GM12878 (cell line): ENCODE measurements at regions not wholly inside any gene's neighbourhood (a gene's known extent, or its start where the extent isn't known, plus 50 kb on each side); places are given as distances from the start of the nearest gene placed in this dataset.
"Not testable (repeated sequence)": the region's sequence is repeated elsewhere in the genome, so short reads cannot be mapped to it uniquely, and the experiment has no call there.

Experiments
- ATAC-seq: fragments of 200-7000 bp; cut with Tn5 transposase; 3 replicates; pipeline ENCODE4 v1.9.1; 2020; ENCODE audit warnings: mild to moderate bottlenecking, moderate library complexity
- BruUV-seq: library from RNA; stranded (reverse); fragments of 400-500 nt; replicated peaks from 2 replicates; lab custom pipeline; 2021; lab: Mats Ljungman, UMichigan
- CTCF ChIA-PET: fragments of 300-600 bp; sonication (Branson Sonifier 250); formaldehyde crosslinking; extraction: SDS; loops from one replicate; lab custom pipeline; 2021; ENCODE audit warnings: inconsistent platforms; lab: Yijun Ruan, JAX
- POLR2A ChIA-PET: fragments of 350-600 bp; formaldehyde crosslinking; extraction: SDS; loops from one replicate; lab custom pipeline; 2021; ENCODE audit warnings: inconsistent platforms; lab: Charles Lee
- RAD21 ChIA-PET: fragments of 300-600 bp; sonication (Branson Sonifier 250); formaldehyde crosslinking; loops from one replicate; lab custom pipeline; 2023; ENCODE audit warnings: antibody characterized with exemption; ENCODE audit not compliant: unreplicated experiment; lab: Charles Lee
- SMC1A ChIA-PET: fragments of 300-600 bp; sonication (Branson Sonifier 250); formaldehyde crosslinking; loops from one replicate; lab custom pipeline; 2023; ENCODE audit not compliant: unreplicated experiment, uncharacterized antibody; lab: Charles Lee
- DNase-seq: peaks from one replicate; pipeline ENCODE4 v3.0.0-alpha.2; 2011; ENCODE audit warnings: low read depth, low spot score
- FAIRE-seq: peaks from 3 replicates; lab custom pipeline; 2011; peaks lifted over from hg19 to GRCh38; lab: Jason Lieb, UNC
- H2AFZ ChIP-seq: 2 replicates; pipeline ENCODE4 v1.6.0; 2011; ENCODE audit warnings: low read depth, low read length, control low read depth; ENCODE audit not compliant: control insufficient read depth
- H3K27ac ChIP-seq: 2 replicates; pipeline ENCODE4 v1.5.1; 2011; ENCODE audit warnings: control low read depth; ENCODE audit not compliant: control insufficient read depth, insufficient read depth
- H3K27me3 ChIP-seq, 2 experiments: replicated peaks in 1 of 2; 2 replicates each; pipeline versions ENCODE4 v1.6.0 to v1.6.1; 2011; ENCODE audit warnings: low read length in 1 of 2; ENCODE audit not compliant: control insufficient read depth in 2 of 2, insufficient read depth in 2 of 2
- H3K36me3 ChIP-seq, 2 experiments: 2 replicates each; pipeline ENCODE4 v1.5.1; 2011; ENCODE audit warnings: low read length in 1 of 2; ENCODE audit not compliant: control insufficient read depth in 2 of 2, insufficient read depth in 2 of 2
- H3K4me1 ChIP-seq: 2 replicates; pipeline ENCODE4 v1.6.1; 2011; ENCODE audit warnings: mild to moderate bottlenecking, low read length, moderate library complexity, mixed read lengths; ENCODE audit not compliant: control insufficient read depth, insufficient read depth
- H3K4me2 ChIP-seq: 2 replicates; pipeline ENCODE4 v1.6.0; 2011; ENCODE audit warnings: control low read depth; ENCODE audit not compliant: control insufficient read depth, insufficient read depth
- H3K4me3 ChIP-seq: fragments of 200-600 bp; sonication (generic); 2 replicates; pipeline ENCODE4 v1.5.1; 2016
- H3K79me2 ChIP-seq: 2 replicates; pipeline ENCODE4 v1.6.0; 2011; ENCODE audit warnings: low read length; ENCODE audit not compliant: control insufficient read depth, insufficient read depth
- H3K9ac ChIP-seq: 2 replicates; pipeline ENCODE4 v1.8.0; 2011; ENCODE audit warnings: low read length, control low read depth, mixed read lengths; ENCODE audit not compliant: control insufficient read depth, insufficient read depth
- H3K9me3 ChIP-seq: replicated peaks from 3 replicates; pipeline ENCODE4 v1.5.1; 2011; ENCODE audit warnings: mild to moderate bottlenecking, low read length; ENCODE audit not compliant: control insufficient read depth, insufficient read depth
- H4K20me1 ChIP-seq: 2 replicates; pipeline ENCODE4 v1.6.0; 2011; ENCODE audit not compliant: control insufficient read depth, insufficient read depth
- ATF3 ChIP-seq: IDR thresholded peaks from 2 replicates; pipeline ENCODE4 v1.6.1; 2011; ENCODE audit warnings: low read depth, mild to moderate bottlenecking, low read length, moderate library complexity, borderline replicate concordance; ENCODE audit errors: extremely low read depth
- BCL3 ChIP-seq: IDR thresholded peaks from 2 replicates; pipeline ENCODE4 v1.6.1; 2011; ENCODE audit warnings: borderline replicate concordance, low read depth, mild to moderate bottlenecking, moderate library complexity, low read length; ENCODE audit not compliant: insufficient read depth, poor library complexity, severe bottlenecking
- CHD1 ChIP-seq: IDR thresholded peaks from 2 replicates; pipeline ENCODE4 v1.6.1; 2012; ENCODE audit warnings: low read depth, low read length, improper control_type of control experiment
- CTCF ChIP-seq, 3 experiments: IDR thresholded peaks in 2 of 3; conservative IDR thresholded peaks in 1 of 3; 2 replicates each; pipeline ENCODE4 v1.5.1; 2011; ENCODE audit warnings: low read depth in 3 of 3, low read length in 3 of 3, mild to moderate bottlenecking in 3 of 3, control low read depth in 2 of 3, moderate library complexity in 2 of 3, inconsistent platforms in 1 of 3, mixed read lengths in 1 of 3; ENCODE audit not compliant: control insufficient read depth in 2 of 3, insufficient read depth in 1 of 3; ENCODE audit errors: extremely low read depth in 1 of 3
- DPF2 ChIP-seq: fragments of 450-650 bp; IDR thresholded peaks from 2 replicates; pipeline ENCODE4 v1.6.1; 2017; ENCODE audit warnings: mild to moderate bottlenecking
- GABPA ChIP-seq: IDR thresholded peaks from 2 replicates; pipeline ENCODE4 v1.6.1; 2014; ENCODE audit warnings: antibody characterized with exemption, low read depth, mild to moderate bottlenecking, inconsistent platforms
- HDAC2 ChIP-seq: fragments of 200-600 bp; sonication (generic); IDR thresholded peaks from 2 replicates; pipeline ENCODE4 v1.6.1; 2017
- MEF2A ChIP-seq: IDR thresholded peaks from 2 replicates; pipeline ENCODE4 v1.6.1; 2011; ENCODE audit warnings: low read depth, mild to moderate bottlenecking, low read length, moderate library complexity; ENCODE audit not compliant: insufficient read depth
- MXI1 ChIP-seq: fragments of 150-350 bp; IDR thresholded peaks from 2 replicates; pipeline ENCODE4 v1.6.1; 2011; ENCODE audit warnings: low read depth, mild to moderate bottlenecking, inconsistent platforms, low read length, improper control_type of control experiment
- NFYA ChIP-seq: IDR thresholded peaks from 2 replicates; pipeline ENCODE4 v1.6.1; 2011; ENCODE audit warnings: low read depth, mild to moderate bottlenecking, low read length, improper control_type of control experiment, borderline replicate concordance
- POU2F2 ChIP-seq: IDR thresholded peaks from 3 replicates; pipeline ENCODE4 v1.6.1; 2011; ENCODE audit warnings: low read depth, mild to moderate bottlenecking, low read length, borderline replicate concordance
- RAD21 ChIP-seq: IDR thresholded peaks from 2 replicates; pipeline ENCODE4 v1.6.1; 2011; ENCODE audit warnings: mild to moderate bottlenecking, low read depth, low read length, moderate library complexity; ENCODE audit not compliant: insufficient read depth
- SIN3A ChIP-seq: IDR thresholded peaks from 2 replicates; pipeline ENCODE4 v1.6.1; 2012; ENCODE audit warnings: low read depth, low read length, improper control_type of control experiment
- STAT1 ChIP-seq: fragments of 450-650 bp; conservative IDR thresholded peaks from 2 replicates; pipeline ENCODE4 v1.6.1; 2014; ENCODE audit warnings: antibody characterized with exemption, mild to moderate bottlenecking
- TARDBP ChIP-seq: IDR thresholded peaks from 2 replicates; pipeline ENCODE4 v1.6.1; 2016; ENCODE audit warnings: borderline replicate concordance
- ZZZ3 ChIP-seq: IDR thresholded peaks from 2 replicates; pipeline ENCODE4 v1.6.1; 2011; ENCODE audit warnings: low read depth; ENCODE audit not compliant: control insufficient read depth, insufficient read length
- WGBS: methylation state at CpG from one replicate; pipeline ENCODE4 v1.1.6; 2016; ENCODE audit warnings: low lambda C conversion rate; ENCODE audit not compliant: insufficient replicate concordance, insufficient coverage; ENCODE audit errors: missing lambda C conversion rate; 5-methylcytosine and 5-hydroxymethylcytosine counted together
- in situ Hi-C: fragments of 300-500 bp; cut with MboI; formaldehyde crosslinking; loops from 9 replicates; pipeline ENCODE4 v1.14.3; 2018; ENCODE audit warnings: mixed read lengths
- intact Hi-C: fragments of 100-400 bp; cut with micrococcal nuclease; formaldehyde crosslinking; loops from one replicate; pipeline ENCODE4 v1.14.2; 2022; ENCODE audit not compliant: unreplicated experiment

GRCh38 chr6:2307799-2308198, 62.4 kb upstream of the GMDS start (continued):
- TF ChIP-seq POU2F2, result no peak
- TF ChIP-seq STAT1, result no peak
- TF ChIP-seq MEF2A, result no peak

- BruUV-seq, result no TSS peak
- CTCF ChIA-PET, result no interaction called here
- H3K9ac ChIP-seq, result no peak overlapping the region
- H2AFZ ChIP-seq, result no peak overlapping the region
- no peaks in the 10 kb centered on the region; the same call in 2 of the 3 replicates for H3K9me3 ChIP-seq
- SMC1A ChIA-PET, result no interaction called here
- H3K4me3 ChIP-seq, result no peak overlapping the region
- FAIRE-seq (no peak), ATAC-seq (no peak), DNase-seq (no peak)
- RAD21 ChIA-PET, result no interaction called here
- no peak overlapping the region for H3K27ac ChIP-seq
- no peaks in the 10 kb centered on the region for H4K20me1 ChIP-seq
- in situ Hi-C loops (no loop called here), intact Hi-C loops (no loop called here)
- POLR2A ChIA-PET, result no interaction called here
- no peak for TF ChIP-seq CTCF (IDR thresholded peaks at IDR 0.05 in 2 of 3, conservative IDR thresholded peaks at IDR 0.05 in 1 of 3; ENCODE audit: control insufficient read depth in 2 of 3, extremely low read depth in 1 of 3, insufficient read depth in 1 of 3, low read depth in 3 of 3, low read length in 3 of 3)
- TF ChIP-seq TARDBP, result no peak
- no peak for TF ChIP-seq CHD1
- TF ChIP-seq NFYA, result no peak
- no peak for TF ChIP-seq HDAC2
- TF ChIP-seq DPF2, result no peak
- TF ChIP-seq GABPA, result no peak
- TF ChIP-seq RAD21, result no peak
- no peak for TF ChIP-seq MXI1
- no peak for TF ChIP-seq BCL3
- no peak for TF ChIP-seq SIN3A
- no peak for TF ChIP-seq ZZZ3
- no peak for TF ChIP-seq ATF3
- H3K4me1 ChIP-seq, result no peaks in the 10 kb centered on the region
- H3K36me3 ChIP-seq, result no peaks in the 10 kb centered on the region
- H3K79me2 ChIP-seq, result no peaks in the 10 kb centered on the region
- WGBS, result 70% methylated on average over 5 of the region's 5 CpGs
- H3K27me3 ChIP-seq, result no peaks in the 10 kb centered on the region
- H3K4me2 ChIP-seq, result no peak overlapping the region
Measured at GRCh38 chr6:2305951-2306350, 60.5 kb upstream of the GMDS start.

GRCh38 chr6:2302482-2302881, 57.1 kb upstream of the GMDS start:
- H3K36me3 ChIP-seq, RAD21 ChIA-PET, H3K27me3 ChIP-seq, DNase-seq, H3K27ac ChIP-seq, ATAC-seq, BruUV-seq, H2AFZ ChIP-seq, H4K20me1 ChIP-seq, H3K9me3 ChIP-seq, intact Hi-C loops, CTCF ChIA-PET, FAIRE-seq, H3K79me2 ChIP-seq, H3K4me3 ChIP-seq, H3K4me1 ChIP-seq, SMC1A ChIA-PET, in situ Hi-C loops, H3K4me2 ChIP-seq, POLR2A ChIA-PET, H3K9ac ChIP-seq: not testable (repeated sequence)
- WGBS, result 95% methylated on average over 5 of the region's 5 CpGs
